ENCODE measurements at regions not wholly inside any gene's neighbourhood (a gene's known extent, or its start where the extent isn't known, plus 50 kb on each side); places are given as distances from the start of the nearest gene placed in this dataset.

GRCh38 chr9:78438211-78438610 is 141.3 kb downstream of the PSAT1 start (continued):
- TF ChIP-seq CHD7 (IDR thresholded peaks at IDR 0.05; ENCODE audit: insufficient replicate concordance, low read length), result no peak
